CD4-positive, alpha-beta T cell treated with Interleukin-4 for 4 hours (primary cell): ENCODE measurements at regions not wholly inside any gene's neighbourhood (a gene's known extent, or its start where the extent isn't known, plus 50 kb on each side); places are given as distances from the start of the nearest gene placed in this dataset.

Experiments
- DNase-seq: peaks from one replicate; pipeline ENCODE4 v3.0.0-alpha.2; 2020

GRCh38 chr18:61196750-61197149 lies 136.5 kb upstream of the CDH20 start:
- no peak for DNase-seq

GRCh38 chr18:61198486-61198885 lies 134.7 kb upstream of the CDH20 start:
- DNase-seq = no peak

- no peak for DNase-seq
Observed at GRCh38 chr18:61199171-61199848, 133.9 kb upstream of the CDH20 start.

GRCh38 chr18:61201511-61201910 lies 131.7 kb upstream of the CDH20 start:
- DNase-seq = no peak

- DNase-seq = no peak
Observed at GRCh38 chr18:61203151-61203550, 130.1 kb upstream of the CDH20 start.

GRCh38 chr18:61209801-61210200 lies 123.4 kb upstream of the CDH20 start:
- DNase-seq = no peak

- no peak for DNase-seq
Observed at GRCh38 chr18:61216051-61216450, 117.2 kb upstream of the CDH20 start.

GRCh38 chr18:61222206-61222605 lies 111.0 kb upstream of the CDH20 start:
- DNase-seq = no peak

GRCh38 chr18:61225336-61225735 lies 107.9 kb upstream of the CDH20 start:
- DNase-seq = no peak

GRCh38 chr18:61236356-61237057 lies 96.7 kb upstream of the CDH20 start:
- DNase-seq = no peak

- no peak for DNase-seq
Observed at GRCh38 chr18:61237529-61237928, 95.7 kb upstream of the CDH20 start.

GRCh38 chr18:61239051-61239450 lies 94.2 kb upstream of the CDH20 start:
- DNase-seq = no peak

- DNase-seq = no peak
Observed at GRCh38 chr18:61241260-61241853, 91.9 kb upstream of the CDH20 start.

- DNase-seq = no peak
Observed at GRCh38 chr18:61244632-61245031, 88.6 kb upstream of the CDH20 start.

- DNase-seq = no peak
Observed at GRCh38 chr18:61245276-61245675, 88.0 kb upstream of the CDH20 start.

GRCh38 chr18:61248589-61248988 lies 84.6 kb upstream of the CDH20 start:
- DNase-seq = no peak

- no peak for DNase-seq
Observed at GRCh38 chr18:61256291-61256690, 76.9 kb upstream of the CDH20 start.

- no peak for DNase-seq
Observed at GRCh38 chr18:61261870-61262269, 71.4 kb upstream of the CDH20 start.

- no peak for DNase-seq
Observed at GRCh38 chr18:61272793-61273192, 60.4 kb upstream of the CDH20 start.

GRCh38 chr18:61273533-61273932 lies 59.7 kb upstream of the CDH20 start:
- no peak for DNase-seq

- DNase-seq = no peak
Observed at GRCh38 chr18:61274416-61274960, 58.7 kb upstream of the CDH20 start.

GRCh38 chr18:61277808-61278207 lies 55.4 kb upstream of the CDH20 start:
- no peak for DNase-seq

GRCh38 chr18:61281431-61281830 lies 51.8 kb upstream of the CDH20 start:
- no peak for DNase-seq

GRCh38 chr18:61282926-61283325 lies 50.3 kb upstream of the CDH20 start:
- no peak for DNase-seq
